NOMO-1 treated with DMSO at 0.1 percent for 48 hours (cell line): ENCODE measurements at regions not wholly inside any gene's neighbourhood (a gene's known extent, or its start where the extent isn't known, plus 50 kb on each side); places are given as distances from the start of the nearest gene placed in this dataset.
A peak's percentile ranks its signal among the peaks of the same experiment; 100 is the strongest.
"Not testable (repeated sequence)": the region's sequence is repeated elsewhere in the genome, so short reads cannot be mapped to it uniquely, and the experiment has no call there.

Source experiments
- DNase-seq: peaks from one replicate; lab custom pipeline; 2025; ENCODE audit not compliant: unreplicated experiment; lab: John Stamatoyannopoulos, UW

GRCh38 chr10:9851808-9852207 lies 1165.9 kb upstream of the CELF2 start:
- no peak for DNase-seq

- no peak for DNase-seq
These were observed 1164.0 kb upstream of the CELF2 start for GRCh38 chr10:9853405-9854355.

GRCh38 chr10:9855451-9855850 lies 1162.2 kb upstream of the CELF2 start:
- not testable (repeated sequence) for DNase-seq

GRCh38 chr10:9858816-9859215 lies 1158.9 kb upstream of the CELF2 start:
- no peak for DNase-seq

GRCh38 chr10:9860045-9860444 lies 1157.6 kb upstream of the CELF2 start:
- DNase-seq, result no peak

GRCh38 chr10:9863559-9864121 lies 1154.0 kb upstream of the CELF2 start:
- no peak for DNase-seq

- DNase-seq, result no peak
These were observed 1149.2 kb upstream of the CELF2 start for GRCh38 chr10:9868499-9868898.

- DNase-seq, result no peak
These were observed 1148.5 kb upstream of the CELF2 start for GRCh38 chr10:9869205-9869604.

- DNase-seq, result no peak
These were observed 1148.0 kb upstream of the CELF2 start for GRCh38 chr10:9869606-9870176.

- no peak for DNase-seq
These were observed 1142.3 kb upstream of the CELF2 start for GRCh38 chr10:9875353-9875752.

- DNase-seq, result no peak
These were observed 1139.7 kb upstream of the CELF2 start for GRCh38 chr10:9877978-9878377.

- no peak for DNase-seq
These were observed 1139.3 kb upstream of the CELF2 start for GRCh38 chr10:9878383-9878782.

- peak; percentile 88 for DNase-seq
These were observed 1131.9 kb upstream of the CELF2 start for GRCh38 chr10:9885761-9886160.

GRCh38 chr10:9886772-9887171 lies 1130.9 kb upstream of the CELF2 start:
- DNase-seq, result no peak

- DNase-seq, result no peak
These were observed 1122.2 kb upstream of the CELF2 start for GRCh38 chr10:9895453-9895852.

GRCh38 chr10:9895981-9896380 lies 1121.7 kb upstream of the CELF2 start:
- no peak for DNase-seq

GRCh38 chr10:9898633-9899395 lies 1118.9 kb upstream of the CELF2 start:
- no peak for DNase-seq

- no peak for DNase-seq
These were observed 1116.9 kb upstream of the CELF2 start for GRCh38 chr10:9900751-9901150.

GRCh38 chr10:9901971-9902370 lies 1115.7 kb upstream of the CELF2 start:
- no peak for DNase-seq

GRCh38 chr10:9910446-9910845 lies 1107.2 kb upstream of the CELF2 start:
- DNase-seq, result no peak

- no peak for DNase-seq
These were observed 1106.2 kb upstream of the CELF2 start for GRCh38 chr10:9911488-9911887.
